ENCODE measurements at regions not wholly inside any gene's neighbourhood (a gene's known extent, or its start where the extent isn't known, plus 50 kb on each side); places are given as distances from the start of the nearest gene placed in this dataset.

GRCh38 chr19:7417671-7418324 lies 69.1 kb downstream of the ARHGEF18 start:
- TF ChIP-seq POLR2AphosphoS5 (IDR thresholded peaks at IDR 0.05): no peak
- TF ChIP-seq CTCF (IDR thresholded peaks at IDR 0.05): no peak

All from stomach (tissue), 4 donors.